NOMO-1 (cell line): ENCODE measurements at regions not wholly inside any gene's neighbourhood (a gene's known extent, or its start where the extent isn't known, plus 50 kb on each side); places are given as distances from the start of the nearest gene placed in this dataset.

Experiments
- DNase-seq, 2 experiments: peaks; one replicate each; lab custom pipeline; 2025; ENCODE audit not compliant: unreplicated experiment in 2 of 2; lab: John Stamatoyannopoulos, UW

- no peak for DNase-seq
Measured at GRCh38 chr18:44180683-44181082, 500.0 kb upstream of the SETBP1 start.

- no peak for DNase-seq
Measured at GRCh38 chr18:44181951-44182747, 498.5 kb upstream of the SETBP1 start.

- DNase-seq: no peak
Measured at GRCh38 chr18:44186001-44186400, 494.7 kb upstream of the SETBP1 start.

- DNase-seq: no peak
Measured at GRCh38 chr18:44187090-44187489, 493.6 kb upstream of the SETBP1 start.

- no peak for DNase-seq
Measured at GRCh38 chr18:44195394-44196140, 485.1 kb upstream of the SETBP1 start.

- no peak for DNase-seq
Measured at GRCh38 chr18:44197832-44198611, 482.7 kb upstream of the SETBP1 start.

- DNase-seq: no peak
Measured at GRCh38 chr18:44198612-44199284, 481.9 kb upstream of the SETBP1 start.

GRCh38 chr18:44213293-44213692, 467.4 kb upstream of the SETBP1 start:
- DNase-seq: no peak

- DNase-seq: no peak
Measured at GRCh38 chr18:44214396-44214795, 466.3 kb upstream of the SETBP1 start.

- no peak for DNase-seq
Measured at GRCh38 chr18:44216169-44216568, 464.5 kb upstream of the SETBP1 start.

- no peak for DNase-seq
Measured at GRCh38 chr18:44227501-44227900, 453.2 kb upstream of the SETBP1 start.

GRCh38 chr18:44229693-44230108, 451.0 kb upstream of the SETBP1 start:
- DNase-seq: no peak

GRCh38 chr18:44231936-44232335, 448.8 kb upstream of the SETBP1 start:
- no peak for DNase-seq

- no peak for DNase-seq
Measured at GRCh38 chr18:44232500-44232899, 448.2 kb upstream of the SETBP1 start.

GRCh38 chr18:44238454-44238853, 442.2 kb upstream of the SETBP1 start:
- DNase-seq: no peak

- DNase-seq: no peak
Measured at GRCh38 chr18:44238911-44239310, 441.8 kb upstream of the SETBP1 start.

- no peak for DNase-seq
Measured at GRCh38 chr18:44241020-44241419, 439.7 kb upstream of the SETBP1 start.

- DNase-seq: no peak
Measured at GRCh38 chr18:44245019-44245418, 435.7 kb upstream of the SETBP1 start.

GRCh38 chr18:44246001-44246400, 434.7 kb upstream of the SETBP1 start:
- DNase-seq: no peak

- no peak for DNase-seq
Measured at GRCh38 chr18:44258086-44258485, 422.6 kb upstream of the SETBP1 start.

- DNase-seq: no peak
Measured at GRCh38 chr18:44258576-44258975, 422.1 kb upstream of the SETBP1 start.
